PC-3 (cell line): ENCODE measurements at regions not wholly inside any gene's neighbourhood (a gene's known extent, or its start where the extent isn't known, plus 50 kb on each side); places are given as distances from the start of the nearest gene placed in this dataset.

Source experiments
- EZH2 ChIP-seq: fragments of 300-600 bp; sonication (generic); IDR thresholded peaks from one replicate; pipeline ENCODE4 v1.6.1; 2017; ENCODE audit warnings: antibody characterized with exemption, mild to moderate bottlenecking, low read length; ENCODE audit not compliant: unreplicated experiment
- EZH2phosphoT487 ChIP-seq: fragments of 300-600 bp; sonication (generic); IDR thresholded peaks from 2 replicates; pipeline ENCODE4 v1.6.1; 2018; ENCODE audit warnings: mild to moderate bottlenecking, antibody characterized with exemption, low read length, borderline replicate concordance
- TF ChIP-seq, protein P1 (sequence below): fragments of 300-600 bp; sonication (generic); conservative IDR thresholded peaks from 2 replicates; pipeline ENCODE4 v1.5.1; 2017; ENCODE audit warnings: antibody characterized with exemption, low read depth, mild to moderate bottlenecking, low read length

GRCh38 chr3:74288761-74289160, 325.7 kb downstream of the CNTN3 start:
- TF ChIP-seq EZH2phosphoT487 (no peak), EZH2 (no peak)
- TF ChIP-seq, protein P1, sequence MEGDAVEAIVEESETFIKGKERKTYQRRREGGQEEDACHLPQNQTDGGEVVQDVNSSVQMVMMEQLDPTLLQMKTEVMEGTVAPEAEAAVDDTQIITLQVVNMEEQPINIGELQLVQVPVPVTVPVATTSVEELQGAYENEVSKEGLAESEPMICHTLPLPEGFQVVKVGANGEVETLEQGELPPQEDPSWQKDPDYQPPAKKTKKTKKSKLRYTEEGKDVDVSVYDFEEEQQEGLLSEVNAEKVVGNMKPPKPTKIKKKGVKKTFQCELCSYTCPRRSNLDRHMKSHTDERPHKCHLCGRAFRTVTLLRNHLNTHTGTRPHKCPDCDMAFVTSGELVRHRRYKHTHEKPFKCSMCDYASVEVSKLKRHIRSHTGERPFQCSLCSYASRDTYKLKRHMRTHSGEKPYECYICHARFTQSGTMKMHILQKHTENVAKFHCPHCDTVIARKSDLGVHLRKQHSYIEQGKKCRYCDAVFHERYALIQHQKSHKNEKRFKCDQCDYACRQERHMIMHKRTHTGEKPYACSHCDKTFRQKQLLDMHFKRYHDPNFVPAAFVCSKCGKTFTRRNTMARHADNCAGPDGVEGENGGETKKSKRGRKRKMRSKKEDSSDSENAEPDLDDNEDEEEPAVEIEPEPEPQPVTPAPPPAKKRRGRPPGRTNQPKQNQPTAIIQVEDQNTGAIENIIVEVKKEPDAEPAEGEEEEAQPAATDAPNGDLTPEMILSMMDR, result no peak
